Astrocyte (in vitro differentiated cells and primary cell): ENCODE measurements at regions not wholly inside any gene's neighbourhood (a gene's known extent, or its start where the extent isn't known, plus 50 kb on each side); places are given as distances from the start of the nearest gene placed in this dataset.
"Not testable (repeated sequence)": the region's sequence is repeated elsewhere in the genome, so short reads cannot be mapped to it uniquely, and the experiment has no call there.

Source experiments
- DNase-seq: peaks from one replicate; pipeline ENCODE4 v3.0.0-alpha.2; 2010; ENCODE audit warnings: low read depth
- FAIRE-seq: peaks from 2 replicates; lab custom pipeline; 2011; peaks lifted over from hg19 to GRCh38; lab: Jason Lieb, UNC
- H2AFZ ChIP-seq: 2 replicates; pipeline ENCODE4 v1.6.0; 2012; ENCODE audit warnings: low read depth, low read length, inconsistent platforms
- H3K27ac ChIP-seq: 2 replicates; pipeline ENCODE4 v1.5.1; 2011; ENCODE audit warnings: low read depth, low read length, inconsistent platforms
- H3K27me3 ChIP-seq: 2 replicates; pipeline ENCODE4 v1.6.0; 2011; ENCODE audit warnings: low read length, inconsistent platforms; ENCODE audit not compliant: insufficient read depth
- H3K36me3 ChIP-seq: 2 replicates; pipeline ENCODE4 v1.5.1; 2011; ENCODE audit warnings: low read length, inconsistent platforms; ENCODE audit not compliant: insufficient read depth
- H3K4me1 ChIP-seq: 2 replicates; pipeline ENCODE4 v1.5.1; 2011; ENCODE audit warnings: low read length, inconsistent platforms; ENCODE audit not compliant: insufficient read depth
- H3K4me2 ChIP-seq: 2 replicates; pipeline ENCODE4 v1.6.0; 2012; ENCODE audit warnings: low read length, inconsistent platforms
- H3K4me3 ChIP-seq: 2 replicates; pipeline ENCODE4 v1.5.1; 2011; ENCODE audit warnings: low read depth, mild to moderate bottlenecking, low read length, inconsistent platforms; ENCODE audit not compliant: insufficient read depth
- H3K79me2 ChIP-seq: 2 replicates; pipeline ENCODE4 v1.6.0; 2012; ENCODE audit warnings: mild to moderate bottlenecking, low read length, inconsistent platforms; ENCODE audit not compliant: insufficient read depth
- H3K9ac ChIP-seq: 2 replicates; pipeline ENCODE4 v1.6.0; 2012; ENCODE audit warnings: mild to moderate bottlenecking, low read length, inconsistent platforms
- H3K9me3 ChIP-seq: 2 replicates; pipeline ENCODE4 v1.5.1; 2012; ENCODE audit warnings: low read depth, mild to moderate bottlenecking, low read length, inconsistent platforms; ENCODE audit not compliant: insufficient read depth
- H4K20me1 ChIP-seq: 2 replicates; pipeline ENCODE4 v1.6.0; 2012; ENCODE audit warnings: low read length, inconsistent platforms; ENCODE audit not compliant: insufficient read depth
- H3K27ac Mint-ChIP-seq: one replicate; pipeline ENCODE4 v1.8.0; 2021; ENCODE audit warnings: mild to moderate bottlenecking, mixed read lengths; ENCODE audit not compliant: unreplicated experiment
- H3K27me3 Mint-ChIP-seq: one replicate; pipeline ENCODE4 v1.8.0; 2021; ENCODE audit warnings: low read depth, mixed read lengths; ENCODE audit not compliant: unreplicated experiment
- H3K36me3 Mint-ChIP-seq: one replicate; pipeline ENCODE4 v1.8.0; 2021; ENCODE audit warnings: low read depth, mixed read lengths; ENCODE audit not compliant: unreplicated experiment
- H3K4me1 Mint-ChIP-seq: one replicate; pipeline ENCODE4 v1.8.0; 2021; ENCODE audit warnings: low read depth, mixed read lengths; ENCODE audit not compliant: unreplicated experiment
- H3K4me3 Mint-ChIP-seq: one replicate; pipeline ENCODE4 v1.8.0; 2021; ENCODE audit warnings: mild to moderate bottlenecking, moderate library complexity, mixed read lengths; ENCODE audit not compliant: unreplicated experiment
- H3K9me3 Mint-ChIP-seq: one replicate; pipeline ENCODE4 v1.8.0; 2021; ENCODE audit warnings: mild to moderate bottlenecking, mixed read lengths; ENCODE audit not compliant: unreplicated experiment
- EZH2 ChIP-seq: IDR thresholded peaks from 2 replicates; pipeline ENCODE4 v1.6.1; 2012; ENCODE audit warnings: mild to moderate bottlenecking, low read length, inconsistent platforms; ENCODE audit not compliant: insufficient read depth
- TF ChIP-seq, protein P1 (sequence below): IDR thresholded peaks from 2 replicates; pipeline ENCODE4 v1.5.1; 2011; ENCODE audit warnings: low read depth, mild to moderate bottlenecking, inconsistent platforms, low read length, moderate library complexity; ENCODE audit not compliant: insufficient read depth

DNA sequence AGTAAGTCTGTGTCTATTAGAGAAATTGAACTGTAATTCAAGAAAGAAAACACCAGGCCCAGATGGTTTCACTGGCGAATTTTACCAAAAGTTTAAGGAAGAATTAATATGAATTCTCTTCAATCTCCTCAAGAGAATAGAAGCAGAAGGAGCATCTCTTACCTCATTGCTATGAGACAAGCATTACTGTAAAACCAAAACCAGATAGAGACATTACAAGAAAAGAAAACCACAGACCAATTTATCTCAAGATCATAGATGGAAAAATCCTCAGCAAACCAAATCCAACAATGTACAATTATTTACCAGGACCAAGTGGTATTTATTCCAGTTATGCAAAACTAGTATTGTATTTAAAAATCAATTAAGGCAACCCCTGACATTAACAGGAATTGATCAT is 160.6 kb downstream of the LIPI start:
- H3K79me2 ChIP-seq: peaks cover 20% of the 10 kb centered on the region
- TF ChIP-seq, protein P1, sequence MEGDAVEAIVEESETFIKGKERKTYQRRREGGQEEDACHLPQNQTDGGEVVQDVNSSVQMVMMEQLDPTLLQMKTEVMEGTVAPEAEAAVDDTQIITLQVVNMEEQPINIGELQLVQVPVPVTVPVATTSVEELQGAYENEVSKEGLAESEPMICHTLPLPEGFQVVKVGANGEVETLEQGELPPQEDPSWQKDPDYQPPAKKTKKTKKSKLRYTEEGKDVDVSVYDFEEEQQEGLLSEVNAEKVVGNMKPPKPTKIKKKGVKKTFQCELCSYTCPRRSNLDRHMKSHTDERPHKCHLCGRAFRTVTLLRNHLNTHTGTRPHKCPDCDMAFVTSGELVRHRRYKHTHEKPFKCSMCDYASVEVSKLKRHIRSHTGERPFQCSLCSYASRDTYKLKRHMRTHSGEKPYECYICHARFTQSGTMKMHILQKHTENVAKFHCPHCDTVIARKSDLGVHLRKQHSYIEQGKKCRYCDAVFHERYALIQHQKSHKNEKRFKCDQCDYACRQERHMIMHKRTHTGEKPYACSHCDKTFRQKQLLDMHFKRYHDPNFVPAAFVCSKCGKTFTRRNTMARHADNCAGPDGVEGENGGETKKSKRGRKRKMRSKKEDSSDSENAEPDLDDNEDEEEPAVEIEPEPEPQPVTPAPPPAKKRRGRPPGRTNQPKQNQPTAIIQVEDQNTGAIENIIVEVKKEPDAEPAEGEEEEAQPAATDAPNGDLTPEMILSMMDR: no peak
- TF ChIP-seq EZH2: no peak
- peaks cover 13% of the 10 kb centered on the region for H3K4me1 Mint-ChIP-seq
- peak; percentile 20 for DNase-seq
- H4K20me1 ChIP-seq: peaks cover 4% of the 10 kb centered on the region
- H3K27me3 ChIP-seq: no peaks in the 10 kb centered on the region
- H2AFZ ChIP-seq: no peak overlapping the region
- no peak for FAIRE-seq
- H3K27me3 Mint-ChIP-seq: no peaks in the 10 kb centered on the region
- no peaks in the 10 kb centered on the region for H3K9me3 ChIP-seq
- no peak overlapping the region for H3K27ac ChIP-seq
- H3K27ac Mint-ChIP-seq: no peak overlapping the region
- H3K36me3 Mint-ChIP-seq: no peaks in the 10 kb centered on the region
- no peaks in the 10 kb centered on the region for H3K36me3 ChIP-seq
- H3K4me3 Mint-ChIP-seq: no peak overlapping the region
- H3K4me1 ChIP-seq: no peaks in the 10 kb centered on the region
- no peak overlapping the region for H3K4me3 ChIP-seq
- no peaks in the 10 kb centered on the region for H3K9me3 Mint-ChIP-seq
- no peak overlapping the region for H3K9ac ChIP-seq
- no peak overlapping the region for H3K4me2 ChIP-seq

DNA sequence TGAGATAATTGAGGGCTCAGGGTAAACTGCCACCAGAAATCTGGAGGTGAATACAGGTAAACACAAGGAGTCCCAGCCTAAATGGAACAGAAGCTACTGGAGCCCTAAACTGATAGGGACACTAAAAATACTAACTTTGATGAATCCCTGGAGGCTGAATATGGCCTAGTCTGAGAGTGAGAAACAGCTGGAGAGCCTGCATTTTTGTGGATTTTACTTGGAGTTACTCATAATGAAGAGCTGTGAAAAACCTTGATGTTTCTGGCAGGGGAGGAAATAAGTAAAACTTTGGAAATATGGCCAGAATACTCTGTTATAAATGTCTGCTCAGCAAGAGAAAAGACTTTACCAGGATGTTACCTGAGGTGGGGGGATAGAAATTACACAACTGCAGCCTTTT is 164.4 kb downstream of the LIPI start:
- FAIRE-seq: no peak

DNA sequence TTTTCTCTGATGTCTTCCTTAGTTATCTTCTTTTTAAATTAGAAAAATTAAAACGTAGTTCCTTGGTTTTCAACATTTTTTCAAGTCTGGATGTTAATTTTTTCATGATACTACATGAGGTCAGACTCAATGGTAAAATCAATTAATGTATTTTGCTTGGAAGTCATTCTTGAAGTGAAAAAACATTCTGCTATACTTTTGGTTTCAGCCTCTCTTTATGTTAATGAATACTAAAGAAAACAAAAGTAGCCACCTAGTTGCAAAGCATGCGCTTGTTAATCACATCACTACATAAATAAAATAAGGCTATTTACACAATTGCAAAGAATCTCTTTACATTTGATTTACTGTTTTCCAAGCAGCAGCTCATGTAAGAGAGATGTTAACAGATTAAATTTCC is 170.4 kb downstream of the LIPI start:
- H3K9ac ChIP-seq: no peak overlapping the region
- H2AFZ ChIP-seq: no peak overlapping the region
- no peaks in the 10 kb centered on the region for H3K4me1 ChIP-seq
- DNase-seq: no peak
- H3K27ac ChIP-seq: no peak overlapping the region
- no peaks in the 10 kb centered on the region for H3K36me3 Mint-ChIP-seq
- H3K27me3 Mint-ChIP-seq: no peaks in the 10 kb centered on the region
- H3K4me3 ChIP-seq: no peak overlapping the region
- H3K4me3 Mint-ChIP-seq: no peak overlapping the region
- FAIRE-seq: no peak
- no peaks in the 10 kb centered on the region for H3K4me1 Mint-ChIP-seq
- no peaks in the 10 kb centered on the region for H3K9me3 Mint-ChIP-seq
- H3K9me3 ChIP-seq: no peaks in the 10 kb centered on the region
- H3K4me2 ChIP-seq: no peak overlapping the region
- peaks cover 57% of the 10 kb centered on the region for H3K79me2 ChIP-seq
- no peak overlapping the region for H3K27ac Mint-ChIP-seq
- H3K36me3 ChIP-seq: no peaks in the 10 kb centered on the region
- H4K20me1 ChIP-seq: peaks cover 7% of the 10 kb centered on the region
- no peaks in the 10 kb centered on the region for H3K27me3 ChIP-seq
- TF ChIP-seq, protein P1: no peak
- no peak for TF ChIP-seq EZH2

More for the DNA sequence above, 164.4 kb downstream of the LIPI start:
- no peaks in the 10 kb centered on the region for H3K27me3 Mint-ChIP-seq
- H3K4me3 ChIP-seq: no peak overlapping the region
- H3K27me3 ChIP-seq: no peaks in the 10 kb centered on the region
- H3K79me2 ChIP-seq: peaks cover 6% of the 10 kb centered on the region
- DNase-seq: peak; percentile 4
- no peaks in the 10 kb centered on the region for H3K4me1 ChIP-seq
- H3K27ac Mint-ChIP-seq: peak overlapping the region; percentile 14
- no peak overlapping the region for H2AFZ ChIP-seq
- H4K20me1 ChIP-seq: no peaks in the 10 kb centered on the region
- H3K27ac ChIP-seq: no peak overlapping the region
- no peaks in the 10 kb centered on the region for H3K36me3 ChIP-seq
- peaks cover 13% of the 10 kb centered on the region for H3K4me1 Mint-ChIP-seq
- no peaks in the 10 kb centered on the region for H3K9me3 Mint-ChIP-seq
- H3K9ac ChIP-seq: no peak overlapping the region
- no peak overlapping the region for H3K4me3 Mint-ChIP-seq
- TF ChIP-seq, protein P1: no peak
- no peak for TF ChIP-seq EZH2
- H3K4me2 ChIP-seq: no peak overlapping the region
- no peaks in the 10 kb centered on the region for H3K36me3 Mint-ChIP-seq
- no peaks in the 10 kb centered on the region for H3K9me3 ChIP-seq

DNA sequence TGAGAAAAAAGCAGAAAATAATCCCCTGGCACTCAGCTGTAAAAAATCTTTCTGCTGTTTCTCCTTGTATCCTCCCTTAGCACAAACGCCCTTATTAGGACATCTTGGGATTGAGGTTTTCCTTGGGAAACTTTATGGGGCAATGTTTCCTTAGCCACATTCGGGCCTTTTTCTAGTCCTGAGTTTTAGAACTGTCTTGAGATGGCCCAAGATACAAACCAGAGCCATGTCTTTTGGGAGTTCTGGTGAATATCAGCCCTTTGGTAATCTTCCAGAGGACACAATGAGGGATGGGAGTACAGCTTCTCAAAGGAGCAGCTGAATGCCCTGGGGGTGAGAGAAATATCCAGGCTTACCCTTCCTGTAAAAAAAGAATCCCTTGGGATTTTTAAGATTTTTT is 182.1 kb downstream of the LIPI start:
- H4K20me1 ChIP-seq, DNase-seq, H3K36me3 Mint-ChIP-seq, H3K4me1 ChIP-seq, H3K4me3 ChIP-seq, H3K27me3 Mint-ChIP-seq, H3K9ac ChIP-seq, H3K79me2 ChIP-seq, H2AFZ ChIP-seq, H3K9me3 ChIP-seq, H3K4me1 Mint-ChIP-seq, H3K27me3 ChIP-seq, H3K36me3 ChIP-seq, H3K9me3 Mint-ChIP-seq, FAIRE-seq, H3K27ac ChIP-seq: not testable (repeated sequence)
- peak overlapping the region; percentile 83 for H3K4me2 ChIP-seq
- Mint-ChIP-seq H3K4me3 (peak overlapping the region; percentile 98), H3K27ac (peak overlapping the region; percentile 77)
